HepG2 (cell line): ENCODE measurements at regions not wholly inside any gene's neighbourhood (a gene's known extent, or its start where the extent isn't known, plus 50 kb on each side); places are given as distances from the start of the nearest gene placed in this dataset.

Experiments
- ADNP ChIP-seq: sonication (generic); formaldehyde crosslinking; IDR thresholded peaks from 2 replicates; pipeline ENCODE4 v1.4.0; 2020; ENCODE audit warnings: missing genetic modification reagents
- CENPX ChIP-seq: sonication (generic); formaldehyde crosslinking; IDR thresholded peaks from 2 replicates; pipeline ENCODE4 v1.9.0; 2021; ENCODE audit warnings: mild to moderate bottlenecking, missing genetic modification reagents, moderate library complexity
- GTF2F1 ChIP-seq: fragments of 150-350 bp; IDR thresholded peaks from 2 replicates; pipeline ENCODE4 v1.6.1; 2014; ENCODE audit warnings: low read length
- JUN ChIP-seq: sonication (generic); formaldehyde crosslinking; IDR thresholded peaks from 2 replicates; pipeline ENCODE4 v1.4.0; 2020; ENCODE audit warnings: mild to moderate bottlenecking, missing genetic modification reagents
- KMT2A ChIP-seq: sonication (generic); formaldehyde crosslinking; IDR thresholded peaks from 2 replicates; pipeline ENCODE4 v1.4.0; 2020; ENCODE audit warnings: missing genetic modification reagents
- MAZ ChIP-seq, 2 experiments: sonication (generic) in 1 of 2; formaldehyde crosslinking in 1 of 2; IDR thresholded peaks; 2 replicates each; pipeline versions ENCODE4 v1.5.0 to v1.6.1; 2012 to 2020; ENCODE audit warnings: low read depth in 2 of 2, mild to moderate bottlenecking in 2 of 2, borderline replicate concordance in 1 of 2, improper control_type of control experiment in 1 of 2, low read length in 1 of 2, missing genetic modification reagents in 1 of 2, moderate library complexity in 1 of 2
- MBD4 ChIP-seq: IDR thresholded peaks from 2 replicates; pipeline ENCODE4 v1.6.1; 2012; ENCODE audit warnings: low read length, inconsistent platforms, borderline replicate concordance
- PHF5A ChIP-seq: IDR thresholded peaks from one replicate; pipeline ENCODE4 v1.6.1; 2018; ENCODE audit warnings: low read depth, missing genetic modification reagents; ENCODE audit not compliant: unreplicated experiment
- SRSF9 ChIP-seq: fragments of 200-400 bp; formaldehyde crosslinking; IDR thresholded peaks from 2 replicates; pipeline ENCODE4 v1.6.1; 2018; ENCODE audit warnings: borderline replicate concordance, mild to moderate bottlenecking, low read depth, low read length; ENCODE audit not compliant: insufficient read depth, poor library complexity, severe bottlenecking
- SYNCRIP ChIP-seq: fragments of 200-400 bp; formaldehyde crosslinking; IDR thresholded peaks from 2 replicates; pipeline ENCODE4 v1.6.1; 2018; ENCODE audit warnings: mild to moderate bottlenecking, low read depth, low read length; ENCODE audit not compliant: insufficient read depth
- TP53 ChIP-seq: sonication (generic); formaldehyde crosslinking; conservative IDR thresholded peaks from 2 replicates; pipeline ENCODE4 v1.4.0; 2020; ENCODE audit warnings: missing genetic modification reagents
- ZBTB33 ChIP-seq: sonication (generic); formaldehyde crosslinking; IDR thresholded peaks from 2 replicates; pipeline ENCODE4 v1.4.0; 2020; ENCODE audit warnings: missing genetic modification reagents
- TF ChIP-seq, protein P1 (sequence below): sonication (generic); formaldehyde crosslinking; IDR thresholded peaks from 2 replicates; pipeline ENCODE4 v1.9.0; 2022; ENCODE audit warnings: low read depth, missing genetic modification reagents
- TF ChIP-seq, protein P2 (sequence below): sonication (generic); formaldehyde crosslinking; IDR thresholded peaks from 2 replicates; pipeline ENCODE4 v1.8.0; 2022; ENCODE audit warnings: mild to moderate bottlenecking, missing genetic modification reagents; ENCODE audit not compliant: insufficient replicate concordance

DNA sequence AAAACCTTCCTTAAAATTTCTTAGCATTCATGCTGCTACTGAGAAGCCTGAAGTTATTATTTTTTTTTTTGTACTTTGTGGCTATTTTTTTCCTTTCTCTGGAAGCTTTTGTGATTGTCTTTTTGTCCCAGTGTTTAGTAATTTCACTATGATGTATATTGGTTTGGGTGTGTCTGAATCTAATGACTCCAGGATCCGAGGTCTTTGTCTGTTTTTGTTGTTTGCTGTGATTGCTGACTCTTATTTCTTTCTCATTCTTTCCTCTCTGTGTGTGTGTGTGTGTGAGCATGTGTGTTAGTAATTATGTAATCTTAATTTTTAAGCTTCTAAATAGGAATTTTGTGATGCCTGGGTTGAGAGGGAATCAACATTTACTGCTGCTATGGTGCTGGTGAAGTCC, 152.0 kb downstream of the RAP2B start:
- TF ChIP-seq SRSF9: no peak
- no peak for TF ChIP-seq TP53 (CRISPR knock-in tag)
- TF ChIP-seq, protein P1, sequence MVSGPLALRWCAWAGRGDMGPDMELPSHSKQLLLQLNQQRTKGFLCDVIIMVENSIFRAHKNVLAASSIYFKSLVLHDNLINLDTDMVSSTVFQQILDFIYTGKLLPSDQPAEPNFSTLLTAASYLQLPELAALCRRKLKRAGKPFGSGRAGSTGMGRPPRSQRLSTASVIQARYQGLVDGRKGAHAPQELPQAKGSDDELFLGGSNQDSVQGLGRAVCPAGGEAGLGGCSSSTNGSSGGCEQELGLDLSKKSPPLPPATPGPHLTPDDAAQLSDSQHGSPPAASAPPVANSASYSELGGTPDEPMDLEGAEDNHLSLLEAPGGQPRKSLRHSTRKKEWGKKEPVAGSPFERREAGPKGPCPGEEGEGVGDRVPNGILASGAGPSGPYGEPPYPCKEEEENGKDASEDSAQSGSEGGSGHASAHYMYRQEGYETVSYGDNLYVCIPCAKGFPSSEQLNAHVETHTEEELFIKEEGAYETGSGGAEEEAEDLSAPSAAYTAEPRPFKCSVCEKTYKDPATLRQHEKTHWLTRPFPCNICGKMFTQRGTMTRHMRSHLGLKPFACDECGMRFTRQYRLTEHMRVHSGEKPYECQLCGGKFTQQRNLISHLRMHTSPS (CRISPR knock-in tag): no peak
- no peak for TF ChIP-seq ZBTB33 (CRISPR knock-in tag)
- no peak for TF ChIP-seq GTF2F1
- no peak for TF ChIP-seq SYNCRIP
- no peak for TF ChIP-seq PHF5A
- TF ChIP-seq, protein P2, sequence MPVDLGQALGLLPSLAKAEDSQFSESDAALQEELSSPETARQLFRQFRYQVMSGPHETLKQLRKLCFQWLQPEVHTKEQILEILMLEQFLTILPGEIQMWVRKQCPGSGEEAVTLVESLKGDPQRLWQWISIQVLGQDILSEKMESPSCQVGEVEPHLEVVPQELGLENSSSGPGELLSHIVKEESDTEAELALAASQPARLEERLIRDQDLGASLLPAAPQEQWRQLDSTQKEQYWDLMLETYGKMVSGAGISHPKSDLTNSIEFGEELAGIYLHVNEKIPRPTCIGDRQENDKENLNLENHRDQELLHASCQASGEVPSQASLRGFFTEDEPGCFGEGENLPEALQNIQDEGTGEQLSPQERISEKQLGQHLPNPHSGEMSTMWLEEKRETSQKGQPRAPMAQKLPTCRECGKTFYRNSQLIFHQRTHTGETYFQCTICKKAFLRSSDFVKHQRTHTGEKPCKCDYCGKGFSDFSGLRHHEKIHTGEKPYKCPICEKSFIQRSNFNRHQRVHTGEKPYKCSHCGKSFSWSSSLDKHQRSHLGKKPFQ (CRISPR knock-in tag): no peak
- TF ChIP-seq ADNP: no peak
- no peak for TF ChIP-seq JUN (CRISPR knock-in tag)
- TF ChIP-seq MBD4: no peak
- TF ChIP-seq MAZ (IDR thresholded peaks at IDR 0.05; ENCODE audit: borderline replicate concordance, low read depth, low read length): no peak
- no peak for TF ChIP-seq MAZ (CRISPR knock-in tag; IDR thresholded peaks at IDR 0.05; ENCODE audit: low read depth)
- TF ChIP-seq CENPX (CRISPR knock-in tag): no peak
- no peak for TF ChIP-seq KMT2A (CRISPR knock-in tag)
